SU-DHL-6 (cell line): ENCODE measurements at regions not wholly inside any gene's neighbourhood (a gene's known extent, or its start where the extent isn't known, plus 50 kb on each side); places are given as distances from the start of the nearest gene placed in this dataset.
"Not testable (repeated sequence)": the region's sequence is repeated elsewhere in the genome, so short reads cannot be mapped to it uniquely, and the experiment has no call there.

Source experiments
- H2AFZ ChIP-seq: fragments of 200-600 bp; sonication (generic); 2 replicates; pipeline ENCODE4 v1.6.1; 2014; ENCODE audit warnings: low read depth, mild to moderate bottlenecking, moderate library complexity, mixed read lengths, antibody characterized with exemption, low read length; ENCODE audit not compliant: severe bottlenecking
- H3F3A ChIP-seq: fragments of 200-600 bp; shearing (Covaris generic); 2 replicates; pipeline ENCODE4 v1.6.0; 2016; ENCODE audit warnings: antibody characterized with exemption, mild to moderate bottlenecking; ENCODE audit not compliant: insufficient read depth
- H3K27ac ChIP-seq: fragments of 200-600 bp; sonication (generic); 2 replicates; pipeline ENCODE4 v1.5.1; 2016; ENCODE audit warnings: low read depth, mild to moderate bottlenecking, low read length, moderate library complexity, mixed read lengths
- H3K27me3 ChIP-seq: fragments of 200-600 bp; sonication (generic), shearing (Covaris generic); 2 replicates; pipeline ENCODE4 v1.6.0; 2014; ENCODE audit warnings: mild to moderate bottlenecking, low read length
- H3K36me3 ChIP-seq: fragments of 200-600 bp; sonication (generic); 2 replicates; pipeline ENCODE4 v1.6.1; 2014; ENCODE audit warnings: mild to moderate bottlenecking, low read length, mixed read lengths
- H3K4me2 ChIP-seq: fragments of 300-600, 200-600 bp; shearing (Covaris generic), sonication (generic); 2 replicates; pipeline ENCODE4 v1.6.0; 2014; ENCODE audit warnings: low read length, low read depth, mild to moderate bottlenecking; ENCODE audit not compliant: poor library complexity, severe bottlenecking
- H3K4me3 ChIP-seq: fragments of 200-600 bp; sonication (generic); 2 replicates; pipeline ENCODE4 v1.5.1; 2014; ENCODE audit warnings: antibody characterized with exemption, low read length, mild to moderate bottlenecking, mixed read lengths; ENCODE audit not compliant: insufficient read depth, poor library complexity, severe bottlenecking
- H3K79me2 ChIP-seq: fragments of 200-600 bp; sonication (generic); 2 replicates; pipeline ENCODE4 v1.6.1; 2014; ENCODE audit warnings: mild to moderate bottlenecking, low read length, moderate library complexity; ENCODE audit not compliant: insufficient read depth
- H3K9ac ChIP-seq: fragments of 200-600 bp; sonication (generic); 2 replicates; pipeline ENCODE4 v1.7.0; 2014; ENCODE audit warnings: mild to moderate bottlenecking, low read length
- H3K9me2 ChIP-seq: fragments of 200-600 bp; sonication (generic); replicated peaks from 2 replicates; pipeline ENCODE4 v1.6.1; 2014; ENCODE audit warnings: low read length; ENCODE audit not compliant: insufficient read depth
- H3K9me3 ChIP-seq: fragments of 200-600 bp; sonication (generic); 2 replicates; pipeline ENCODE4 v1.6.1; 2014; ENCODE audit warnings: low read length, mixed read lengths; ENCODE audit not compliant: insufficient read depth
- H4K20me1 ChIP-seq: fragments of 200-600 bp; sonication (generic); 2 replicates; pipeline ENCODE4 v1.6.1; 2014; ENCODE audit warnings: low read depth, mild to moderate bottlenecking, antibody characterized with exemption, low read length, moderate library complexity, mixed read lengths
- EZH2phosphoT487 ChIP-seq: fragments of 200-600 bp; sonication (generic), shearing (Covaris generic); conservative IDR thresholded peaks from 2 replicates; pipeline ENCODE4 v1.6.1; 2018; ENCODE audit warnings: mild to moderate bottlenecking, antibody characterized with exemption, low read length, moderate library complexity, mixed read lengths
- TF ChIP-seq, protein P1 (sequence below): fragments of 200-600 bp; sonication (generic); IDR thresholded peaks from one replicate; pipeline ENCODE4 v1.5.1; 2017; ENCODE audit warnings: antibody characterized with exemption, mild to moderate bottlenecking, low read length, moderate library complexity; ENCODE audit not compliant: insufficient read depth, poor library complexity, severe bottlenecking

DNA sequence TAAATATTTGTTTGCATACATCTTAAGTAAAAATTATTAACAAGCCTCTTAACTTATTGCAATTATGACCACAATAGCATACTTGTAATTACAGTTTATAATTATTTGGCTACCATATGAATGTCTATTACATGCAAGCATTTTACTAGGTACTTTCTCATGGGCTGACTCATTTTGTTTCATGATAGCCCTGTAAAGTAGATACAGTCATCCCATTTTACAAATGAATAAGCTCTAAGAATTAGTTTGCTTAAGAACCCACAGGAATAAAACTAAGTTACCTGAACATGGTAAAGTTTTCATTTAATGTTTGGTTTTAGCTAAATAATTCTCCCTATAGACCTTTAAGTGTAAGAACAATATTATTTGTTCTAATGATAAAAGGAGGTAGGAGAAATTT, 126.6 kb upstream of the IZUMO3 start:
- H2AFZ ChIP-seq = no peak overlapping the region
- no peaks in the 10 kb centered on the region for H3K9me3 ChIP-seq
- no peaks in the 10 kb centered on the region for H3K36me3 ChIP-seq
- H4K20me1 ChIP-seq = no peaks in the 10 kb centered on the region
- H3K9ac ChIP-seq = no peak overlapping the region
- H3K4me2 ChIP-seq = no peak overlapping the region
- TF ChIP-seq EZH2phosphoT487 = no peak
- TF ChIP-seq, protein P1, sequence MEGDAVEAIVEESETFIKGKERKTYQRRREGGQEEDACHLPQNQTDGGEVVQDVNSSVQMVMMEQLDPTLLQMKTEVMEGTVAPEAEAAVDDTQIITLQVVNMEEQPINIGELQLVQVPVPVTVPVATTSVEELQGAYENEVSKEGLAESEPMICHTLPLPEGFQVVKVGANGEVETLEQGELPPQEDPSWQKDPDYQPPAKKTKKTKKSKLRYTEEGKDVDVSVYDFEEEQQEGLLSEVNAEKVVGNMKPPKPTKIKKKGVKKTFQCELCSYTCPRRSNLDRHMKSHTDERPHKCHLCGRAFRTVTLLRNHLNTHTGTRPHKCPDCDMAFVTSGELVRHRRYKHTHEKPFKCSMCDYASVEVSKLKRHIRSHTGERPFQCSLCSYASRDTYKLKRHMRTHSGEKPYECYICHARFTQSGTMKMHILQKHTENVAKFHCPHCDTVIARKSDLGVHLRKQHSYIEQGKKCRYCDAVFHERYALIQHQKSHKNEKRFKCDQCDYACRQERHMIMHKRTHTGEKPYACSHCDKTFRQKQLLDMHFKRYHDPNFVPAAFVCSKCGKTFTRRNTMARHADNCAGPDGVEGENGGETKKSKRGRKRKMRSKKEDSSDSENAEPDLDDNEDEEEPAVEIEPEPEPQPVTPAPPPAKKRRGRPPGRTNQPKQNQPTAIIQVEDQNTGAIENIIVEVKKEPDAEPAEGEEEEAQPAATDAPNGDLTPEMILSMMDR = no peak
- no peaks in the 10 kb centered on the region for H3K79me2 ChIP-seq
- no peak overlapping the region for H3K27ac ChIP-seq
- H3F3A ChIP-seq = no peaks in the 10 kb centered on the region
- H3K9me2 ChIP-seq = no peaks in the 10 kb centered on the region
- H3K4me3 ChIP-seq = no peak overlapping the region
- no peaks in the 10 kb centered on the region for H3K27me3 ChIP-seq

DNA sequence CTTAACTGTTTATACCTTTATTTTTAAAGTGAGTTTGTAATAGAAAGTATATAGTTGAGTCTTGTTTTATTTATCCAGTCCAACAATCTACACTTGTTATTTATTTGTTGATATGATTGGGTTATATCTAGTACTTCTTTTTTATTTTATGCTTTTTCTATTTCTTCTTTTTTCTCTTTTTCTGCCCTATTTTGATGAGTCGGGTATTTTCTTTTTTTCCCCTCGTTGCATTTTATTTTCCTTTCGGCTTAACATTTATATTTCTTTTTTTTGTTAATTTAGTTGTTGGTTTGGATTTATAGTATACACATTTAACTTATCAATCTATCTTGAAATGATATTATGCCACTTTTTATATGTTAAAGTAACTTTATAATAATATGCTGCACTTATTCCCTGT, 111.7 kb upstream of the IZUMO3 start:
- H3K9ac ChIP-seq = no peak overlapping the region
- no peaks in the 10 kb centered on the region for H3K36me3 ChIP-seq
- H3K4me2 ChIP-seq = no peak overlapping the region
- TF ChIP-seq, protein P1 = no peak
- no peak for TF ChIP-seq EZH2phosphoT487
- no peak overlapping the region for H3K27ac ChIP-seq
- H3K4me3 ChIP-seq = no peak overlapping the region
- no peaks in the 10 kb centered on the region for H3F3A ChIP-seq
- no peaks in the 10 kb centered on the region; the same call in 1 of the 2 replicates for H3K9me3 ChIP-seq
- no peaks in the 10 kb centered on the region for H4K20me1 ChIP-seq
- no peaks in the 10 kb centered on the region for H3K9me2 ChIP-seq
- H3K27me3 ChIP-seq = no peaks in the 10 kb centered on the region
- H3K79me2 ChIP-seq = no peaks in the 10 kb centered on the region
- no peak overlapping the region for H2AFZ ChIP-seq

DNA sequence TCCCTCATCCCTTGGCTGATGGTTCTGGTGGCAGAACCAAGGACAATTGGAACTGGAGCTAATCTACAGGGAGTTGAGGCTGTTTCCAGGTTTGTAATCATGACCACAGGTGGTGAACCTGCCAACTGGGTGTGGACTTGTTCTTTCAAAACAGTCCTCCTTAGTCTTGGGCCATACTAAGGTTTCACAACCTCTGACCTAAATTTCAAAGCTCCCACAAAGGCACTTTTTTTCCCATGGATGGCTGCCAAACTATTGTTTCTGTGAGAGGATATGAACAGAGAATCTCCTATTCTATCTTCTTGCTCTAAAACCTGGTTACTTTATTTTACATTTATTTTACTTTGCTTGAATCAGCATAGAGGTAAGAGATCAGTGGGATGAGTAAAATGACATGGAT, 106.5 kb upstream of the IZUMO3 start:
- H3K9me3 ChIP-seq = 0 out of 2 replicates have a peak, but pooled peaks cover 4% of the 10 kb centered on the region
- TF ChIP-seq, protein P1 = no peak
- no peak for TF ChIP-seq EZH2phosphoT487
- no peaks in the 10 kb centered on the region for H3K9me2 ChIP-seq
- no peaks in the 10 kb centered on the region for H3K27me3 ChIP-seq
- H3F3A ChIP-seq = no peaks in the 10 kb centered on the region
- H3K36me3 ChIP-seq = no peaks in the 10 kb centered on the region
- no peak overlapping the region for H3K4me2 ChIP-seq
- no peaks in the 10 kb centered on the region for H4K20me1 ChIP-seq
- H3K27ac ChIP-seq = no peak overlapping the region
- no peaks in the 10 kb centered on the region for H3K79me2 ChIP-seq
- H3K9ac ChIP-seq = no peak overlapping the region
- no peak overlapping the region for H3K4me3 ChIP-seq
- no peak overlapping the region for H2AFZ ChIP-seq

DNA sequence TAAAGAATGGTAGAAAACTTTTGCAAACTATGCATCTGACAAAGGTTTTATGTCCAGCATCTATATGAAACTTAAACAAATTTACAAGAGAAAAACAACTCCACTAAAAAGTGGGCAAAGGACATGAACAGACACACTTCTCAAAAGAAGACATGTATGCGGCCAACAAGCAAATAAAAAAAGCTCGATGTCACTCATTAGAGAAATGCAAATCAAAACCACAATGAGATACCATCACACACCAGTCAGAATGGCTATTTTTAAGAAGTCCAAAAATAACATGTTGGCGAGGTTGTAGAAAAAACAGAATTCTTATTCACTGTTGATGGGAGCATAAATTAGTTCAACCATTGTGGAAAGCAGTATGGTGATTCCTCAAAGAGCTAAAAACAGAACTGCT, 83.1 kb upstream of the IZUMO3 start:
- not testable (repeated sequence) for H3K9me2 ChIP-seq, H3K4me3 ChIP-seq, H3K9ac ChIP-seq, H3K27me3 ChIP-seq, H3K36me3 ChIP-seq, H3K9me3 ChIP-seq, H3K4me2 ChIP-seq, H4K20me1 ChIP-seq, H3F3A ChIP-seq, H3K79me2 ChIP-seq, H2AFZ ChIP-seq, H3K27ac ChIP-seq
